Inflammatory macrophage treated with lipopolysaccharide for 4 hours (primary cell): ENCODE measurements at regions not wholly inside any gene's neighbourhood (a gene's known extent, or its start where the extent isn't known, plus 50 kb on each side); places are given as distances from the start of the nearest gene placed in this dataset.

ENCODE experiments used
- DNase-seq: peaks from one replicate; pipeline ENCODE4 v3.0.0-alpha.2; 2020

- no peak for DNase-seq
Measured at GRCh38 chr4:178664621-178665020, 1222.4 kb upstream of the AGA start.

- DNase-seq: no peak
Measured at GRCh38 chr4:178665916-178666315, 1223.7 kb upstream of the AGA start.

GRCh38 chr4:178671766-178672165 is 1229.5 kb upstream of the AGA start:
- no peak for DNase-seq

GRCh38 chr4:178672512-178672911 is 1230.3 kb upstream of the AGA start:
- DNase-seq: no peak

DNA sequence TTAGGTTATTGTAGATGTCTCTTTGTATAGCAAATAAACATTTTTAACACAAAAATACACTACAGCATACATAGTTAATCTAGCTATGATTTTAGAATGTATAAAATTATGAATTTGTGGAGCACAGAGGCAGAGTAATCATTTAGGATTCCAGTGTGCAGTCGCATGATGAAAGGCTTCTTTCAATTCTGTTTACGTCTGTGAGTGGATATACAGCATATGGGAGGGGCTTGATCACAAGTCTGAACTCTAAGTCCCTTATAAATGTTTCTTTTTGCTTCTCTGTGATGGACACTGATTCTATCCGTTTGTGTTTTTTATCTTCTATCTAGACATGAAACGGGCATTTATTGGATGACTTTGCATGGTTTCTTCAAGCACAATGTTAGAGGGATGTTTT is 1239.6 kb upstream of the AGA start:
- DNase-seq: no peak

DNA sequence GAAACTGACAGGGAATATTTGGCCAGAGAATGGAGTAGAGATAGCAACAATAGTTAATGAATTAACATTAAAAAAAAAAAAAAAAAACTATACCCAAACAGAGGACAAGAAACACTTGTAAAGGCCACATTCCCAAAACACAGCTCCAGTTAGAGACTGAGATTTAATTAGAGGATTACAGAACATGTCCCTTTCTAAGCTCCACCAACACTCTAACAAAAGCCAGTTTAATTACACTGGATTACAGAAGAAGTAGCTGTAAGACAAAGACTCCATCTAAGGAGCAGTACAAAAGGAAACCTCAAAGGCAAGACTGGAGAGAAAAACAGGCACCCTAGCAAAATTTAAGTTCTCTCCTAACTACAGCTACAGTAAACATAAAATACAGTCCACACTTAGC is 1247.7 kb upstream of the AGA start:
- no peak for DNase-seq

DNA sequence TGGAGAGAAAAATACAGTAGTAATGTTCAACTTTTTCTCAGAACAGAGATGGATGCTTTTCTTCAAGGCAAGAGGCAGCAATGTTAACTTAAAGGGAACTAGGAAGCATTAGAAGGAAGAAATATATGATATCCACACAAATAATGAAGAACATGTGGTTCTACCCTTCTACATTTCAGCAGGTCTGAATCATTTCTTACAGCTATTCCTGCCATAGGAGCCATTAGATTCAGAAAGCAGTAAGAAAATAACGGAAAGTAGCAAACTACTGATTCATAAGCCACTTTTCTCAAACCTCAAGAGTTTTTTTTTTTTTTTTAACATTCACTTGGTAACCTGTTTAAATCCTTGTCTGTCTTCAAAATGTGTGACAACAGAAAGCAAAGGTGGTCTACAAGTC is 1251.6 kb upstream of the AGA start:
- no peak for DNase-seq

- DNase-seq: no peak
Measured at GRCh38 chr4:178696515-178696914, 1254.3 kb upstream of the AGA start.

DNA sequence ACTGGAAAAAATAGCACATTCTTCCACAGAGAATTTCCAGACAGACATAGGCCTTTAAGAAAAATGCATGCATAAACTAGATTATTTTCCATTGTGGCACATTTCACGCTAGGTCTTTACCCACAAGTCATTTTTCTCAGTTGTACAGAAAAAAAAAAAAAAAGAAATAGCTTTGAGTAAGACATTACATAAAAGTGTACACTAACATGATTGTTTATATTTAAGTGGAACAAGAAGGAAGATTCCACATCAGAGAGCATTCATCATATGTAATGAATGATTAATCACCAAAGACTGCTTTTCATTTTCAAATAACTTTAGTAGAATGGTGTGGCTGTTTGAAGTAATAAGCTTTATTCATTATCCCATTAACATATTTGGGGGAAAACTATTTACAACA is 1270.2 kb upstream of the AGA start:
- DNase-seq: no peak

DNA sequence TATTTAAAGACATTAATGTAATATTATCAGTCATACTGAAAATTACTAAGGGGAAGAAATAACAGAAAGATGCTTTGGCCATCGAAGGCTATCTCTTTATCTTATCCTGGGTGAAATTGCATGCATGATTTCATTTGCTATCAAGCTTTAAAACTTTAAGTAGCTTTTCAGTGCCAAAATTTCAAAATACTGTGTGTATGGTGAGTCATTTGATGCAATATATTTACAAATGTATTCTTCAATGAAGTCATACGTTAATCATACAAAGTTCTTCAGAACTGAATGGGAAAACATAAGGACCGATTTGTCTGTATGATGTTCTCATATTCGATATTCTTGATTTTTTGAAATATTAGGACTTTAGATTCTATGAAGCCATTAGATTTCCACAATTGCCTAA is 1295.8 kb upstream of the AGA start:
- DNase-seq: no peak

- no peak for DNase-seq
Measured at GRCh38 chr4:178745203-178745602, 1303.0 kb upstream of the AGA start.

- no peak for DNase-seq
Measured at GRCh38 chr4:178752954-178753525, 1310.8 kb upstream of the AGA start.

GRCh38 chr4:178778496-178778895 is 1336.3 kb upstream of the AGA start:
- DNase-seq: no peak

DNA sequence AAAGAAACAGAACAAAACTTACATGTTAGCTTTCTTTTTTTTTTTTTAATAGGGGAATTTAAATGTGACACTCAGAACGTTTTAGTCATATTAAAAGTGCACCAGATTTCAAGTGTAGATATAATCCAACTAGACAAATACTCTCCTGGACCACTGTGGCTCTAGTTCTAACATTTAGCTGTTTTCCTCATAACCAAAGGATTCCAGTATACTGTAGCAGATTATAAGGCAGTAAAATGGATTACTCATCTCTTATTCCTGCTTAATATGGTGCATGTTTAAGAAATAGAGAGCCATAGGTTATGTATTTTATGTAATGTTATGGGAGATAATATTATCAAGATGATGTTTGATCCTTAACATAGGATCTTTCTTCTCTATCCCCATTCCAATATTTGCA is 1339.5 kb upstream of the AGA start:
- no peak for DNase-seq

DNA sequence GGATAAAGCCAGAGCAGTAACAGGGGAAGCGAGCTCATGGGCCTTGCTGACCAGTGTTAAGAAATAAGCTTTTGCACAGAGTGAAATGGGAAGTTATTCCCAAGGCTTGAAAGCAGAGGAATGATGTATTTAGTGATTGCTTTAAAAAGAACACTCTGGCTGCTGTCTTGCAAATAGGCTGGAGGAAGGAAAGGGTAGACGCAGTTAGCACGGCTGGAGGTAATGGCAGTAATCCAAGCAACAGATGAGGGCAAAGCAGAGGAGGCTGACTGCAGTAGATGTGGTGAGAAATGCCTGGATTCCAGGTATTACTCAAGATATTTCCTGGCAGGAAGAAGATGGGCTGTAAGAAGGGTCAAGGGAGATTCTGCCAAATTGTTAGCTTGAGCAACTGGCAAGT is 1342.3 kb upstream of the AGA start:
- DNase-seq: no peak

GRCh38 chr4:178789279-178789678 is 1347.0 kb upstream of the AGA start:
- no peak for DNase-seq

DNA sequence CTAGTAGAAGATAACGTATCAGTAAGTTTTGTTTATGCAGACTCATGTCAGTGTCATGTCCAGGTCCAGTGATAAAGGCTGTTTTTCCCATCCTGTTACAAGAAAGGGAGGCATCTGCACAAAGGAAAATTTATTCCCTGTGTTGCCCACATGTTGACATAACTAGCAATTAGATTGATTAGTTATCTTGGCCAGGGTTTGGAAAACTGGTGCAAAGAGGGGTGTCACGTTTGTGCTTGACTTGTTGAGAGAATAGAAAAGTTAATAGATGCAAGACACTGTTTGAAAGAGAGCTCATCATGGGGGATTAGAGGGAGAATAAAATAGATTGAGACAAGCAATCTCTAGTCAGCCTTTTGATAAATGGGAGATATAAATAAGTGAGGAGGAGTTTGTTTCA is 1357.0 kb upstream of the AGA start:
- no peak for DNase-seq

GRCh38 chr4:178808106-178808505 is 1365.9 kb upstream of the AGA start:
- no peak for DNase-seq

DNA sequence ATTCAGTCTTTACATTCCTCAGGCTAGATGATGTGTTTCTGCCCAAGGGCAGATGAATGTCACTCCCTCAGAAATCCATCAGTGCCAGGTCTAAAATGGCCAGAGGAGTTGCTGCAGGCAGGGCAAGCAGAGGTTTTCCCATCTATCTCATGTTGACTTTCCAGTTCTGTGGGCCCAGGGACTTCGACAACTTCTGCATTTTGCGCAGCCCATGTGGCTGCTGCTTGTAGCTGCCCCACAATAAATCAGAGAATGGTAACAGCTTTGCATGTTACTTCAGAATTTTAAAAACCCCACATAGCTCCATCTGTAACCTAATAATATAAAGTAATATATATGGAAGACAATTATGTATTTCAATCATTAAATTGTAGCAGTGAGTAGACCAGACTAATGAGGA is 1367.7 kb upstream of the AGA start:
- DNase-seq: no peak

GRCh38 chr4:178811356-178811755 is 1369.1 kb upstream of the AGA start:
- DNase-seq: no peak

DNA sequence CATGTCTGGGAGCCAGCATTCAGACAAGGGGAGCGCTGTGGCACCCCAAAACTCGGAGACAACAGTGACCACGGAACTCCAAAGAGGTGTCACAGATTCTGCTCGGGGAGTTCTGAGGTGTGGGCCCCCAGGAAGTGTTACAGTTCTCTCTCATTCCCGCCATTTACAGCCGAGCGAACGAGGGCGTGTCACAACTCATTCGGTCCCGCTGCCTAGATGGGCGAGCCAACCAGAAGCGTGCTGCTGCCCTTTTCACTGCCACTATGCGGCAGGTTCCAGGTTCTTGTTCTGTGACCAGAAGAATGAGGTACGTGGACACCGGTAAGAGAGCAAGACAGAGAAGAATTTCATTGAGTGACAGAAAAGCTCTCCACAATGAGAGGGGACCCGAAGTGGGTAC is 1370.6 kb upstream of the AGA start:
- no peak for DNase-seq

GRCh38 chr4:178814908-178815307 is 1372.7 kb upstream of the AGA start:
- DNase-seq: no peak

DNA sequence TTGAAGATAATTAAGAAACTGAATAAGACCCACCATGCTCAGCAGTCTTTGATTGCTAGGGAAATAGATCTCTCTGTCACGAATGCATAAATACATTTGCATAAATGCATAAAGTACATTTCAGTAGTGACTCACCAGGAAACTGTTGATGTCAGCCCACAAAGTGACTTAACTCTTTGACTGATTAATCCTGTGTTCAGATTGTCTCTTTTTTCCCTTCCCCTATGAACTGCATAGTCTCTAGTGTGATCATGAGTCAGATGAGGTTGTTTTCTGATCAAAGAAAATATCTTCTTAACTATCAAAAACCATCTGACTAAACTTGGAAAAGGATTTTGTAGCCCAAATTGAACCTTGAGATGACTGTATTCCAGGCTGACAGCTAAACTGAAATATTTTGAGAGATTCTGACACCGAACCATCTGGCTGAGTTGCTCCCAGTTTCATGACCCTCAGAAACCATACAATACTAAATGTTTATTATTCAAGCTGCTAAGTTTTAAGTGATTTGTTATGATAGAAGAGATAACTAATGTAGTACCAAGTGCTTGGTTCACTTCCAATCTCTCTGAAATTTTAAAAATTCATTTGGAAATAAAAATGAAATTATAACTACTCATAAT is 1381.5 kb upstream of the AGA start:
- no peak for DNase-seq

DNA sequence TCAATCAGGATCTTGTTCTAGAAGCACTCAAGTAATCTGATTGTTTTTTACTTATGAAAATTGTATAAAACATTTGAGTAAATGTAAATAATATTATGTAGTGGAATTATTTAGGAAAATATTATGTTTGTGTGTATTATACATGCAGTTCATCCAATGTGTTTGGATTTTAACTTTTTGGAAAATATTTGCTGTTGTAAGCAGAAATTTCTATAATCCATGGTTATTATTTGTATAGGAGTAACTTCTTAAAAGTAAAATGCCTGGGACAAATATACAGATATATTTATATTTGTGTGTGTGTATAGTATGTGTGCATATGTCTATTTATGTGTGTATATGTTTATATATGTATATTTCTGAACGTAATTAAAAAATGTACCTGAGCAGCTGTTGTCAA is 1394.6 kb upstream of the AGA start:
- no peak for DNase-seq

- no peak for DNase-seq
Measured at GRCh38 chr4:178838776-178839175, 1396.5 kb upstream of the AGA start.
